ENCODE measurements at regions not wholly inside any gene's neighbourhood (a gene's known extent, or its start where the extent isn't known, plus 50 kb on each side); places are given as distances from the start of the nearest gene placed in this dataset.
"Not testable (repeated sequence)": the region's sequence is repeated elsewhere in the genome, so short reads cannot be mapped to it uniquely, and the experiment has no call there.

GRCh38 chr17:21613071-21613429 lies 79.3 kb upstream of the KCNJ18 start:
- no peak for ATAC-seq (ENCODE audit: insufficient read depth, low read depth)
- Histone ChIP-seq H3K27me3 (ENCODE audit: insufficient read depth, low read length, poor library complexity) (no peaks in the 10 kb centered on the region), H2AFZ (ENCODE audit: low read depth, low read length) (no peak overlapping the region), H3K36me3 (ENCODE audit: insufficient read depth, low read length) (no peaks in the 10 kb centered on the region), H4K20me1 (ENCODE audit: insufficient read depth, low read length) (no peaks in the 10 kb centered on the region), H3K4me1 (ENCODE audit: insufficient read depth, low read length) (no peaks in the 10 kb centered on the region), H3K9me3 (ENCODE audit: insufficient read depth, low read length, severe bottlenecking) (no peaks in the 10 kb centered on the region), H3K4me3 (ENCODE audit: low read depth in 1 of 2, low read length in 2 of 2) (no peak overlapping the region), H3K4me2 (ENCODE audit: insufficient read depth, low read length) (no peak overlapping the region), H3K9ac (ENCODE audit: low read depth, low read length) (no peak overlapping the region), H3K27ac (ENCODE audit: low read length) (no peak overlapping the region), H3K79me2 (ENCODE audit: insufficient read depth, low read length) (no peaks in the 10 kb centered on the region)
- no peak for DNase-seq
- no peak for TF ChIP-seq EZH2 (IDR thresholded peaks at IDR 0.05; ENCODE audit: borderline replicate concordance, low read depth, low read length, severe bottlenecking)
- TF ChIP-seq CTCF (IDR thresholded peaks at IDR 0.05; ENCODE audit: borderline replicate concordance, extremely low read depth, low read length, poor library complexity, severe bottlenecking), result no peak

DNA sequence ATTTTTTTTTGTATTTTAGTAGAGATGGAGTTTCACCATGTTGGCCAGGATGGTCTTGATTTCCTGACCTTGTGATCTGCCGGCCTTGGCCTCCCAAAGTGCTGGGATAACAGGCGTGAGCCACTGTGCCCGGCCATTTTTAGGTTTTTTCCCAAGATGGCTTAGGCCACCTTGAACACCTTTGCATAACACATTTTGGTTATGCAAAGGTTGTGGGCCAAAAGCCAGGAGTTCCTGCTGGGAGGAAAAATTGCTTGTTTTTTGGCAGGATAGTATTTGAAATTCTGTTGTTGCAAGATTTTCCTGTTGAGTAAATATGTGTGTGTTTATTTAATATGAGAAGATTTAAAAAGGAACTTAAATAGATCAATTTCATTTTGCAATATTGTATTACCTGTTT lies 65.3 kb upstream of the KCNJ18 start:
- ATAC-seq (ENCODE audit: insufficient read depth, low read depth), result not testable (repeated sequence)

More for the DNA sequence above, 65.3 kb upstream of the KCNJ18 start:
- H3K4me3 ChIP-seq (ENCODE audit: low read depth in 1 of 2, low read length in 2 of 2); DNase-seq; H3K4me1 ChIP-seq (ENCODE audit: insufficient read depth, low read length); H3K27ac ChIP-seq (ENCODE audit: low read length); H3K4me2 ChIP-seq (ENCODE audit: insufficient read depth, low read length); H3K36me3 ChIP-seq (ENCODE audit: insufficient read depth, low read length); H3K79me2 ChIP-seq (ENCODE audit: insufficient read depth, low read length); H2AFZ ChIP-seq (ENCODE audit: low read depth, low read length); H3K9ac ChIP-seq (ENCODE audit: low read depth, low read length); H3K27me3 ChIP-seq (ENCODE audit: insufficient read depth, low read length, poor library complexity); H3K9me3 ChIP-seq (ENCODE audit: insufficient read depth, low read length, severe bottlenecking); H4K20me1 ChIP-seq (ENCODE audit: insufficient read depth, low read length): not testable (repeated sequence)
